Eye (tissue), 1 donor: ENCODE measurements at regions not wholly inside any gene's neighbourhood (a gene's known extent, or its start where the extent isn't known, plus 50 kb on each side); places are given as distances from the start of the nearest gene placed in this dataset.
A peak's percentile ranks its signal among the peaks of the same experiment; 100 is the strongest.
"Not testable (repeated sequence)": the region's sequence is repeated elsewhere in the genome, so short reads cannot be mapped to it uniquely, and the experiment has no call there.

ENCODE experiments used
- DNase-seq: peaks from one replicate; pipeline ENCODE4 v3.0.0-alpha.2; 2015

DNA sequence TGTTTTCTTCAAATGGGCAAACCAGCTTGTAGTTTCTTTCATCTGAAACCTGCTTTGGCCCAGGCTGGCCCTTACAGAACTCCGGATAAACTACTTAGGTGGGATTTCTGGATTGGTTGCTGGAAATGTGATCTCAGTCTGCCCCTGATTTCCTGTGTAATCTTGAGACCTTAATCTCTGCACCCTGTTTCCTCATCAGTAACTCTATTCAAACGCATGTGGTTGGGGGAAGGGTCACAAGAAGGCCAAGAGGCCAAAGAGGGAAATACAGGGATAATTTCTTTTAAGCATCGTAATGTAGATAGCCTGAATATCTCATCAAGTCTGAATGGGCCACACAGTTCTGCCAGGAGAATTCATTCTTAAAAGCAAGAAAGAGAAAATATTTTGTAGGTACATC lies 483.6 kb downstream of the LTN1 start:
- DNase-seq, result no peak

DNA sequence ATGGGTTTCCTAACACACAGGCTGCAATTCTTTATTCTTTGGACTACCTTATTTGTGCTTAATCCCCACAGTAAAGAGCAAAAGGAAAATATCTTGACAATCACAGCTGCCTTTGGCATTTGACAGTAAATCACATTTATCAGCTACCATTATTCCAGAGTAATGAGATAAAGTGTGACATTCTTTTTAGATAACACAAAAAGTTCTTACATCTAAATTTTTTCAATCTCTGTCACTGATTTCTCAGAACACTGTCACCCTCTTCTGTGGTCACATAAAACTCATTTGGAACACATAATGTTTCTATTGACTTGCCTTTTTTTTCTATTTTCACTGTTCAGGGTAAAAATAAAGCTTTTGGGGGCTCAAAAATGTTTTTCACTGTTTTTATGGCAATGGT lies 484.6 kb downstream of the LTN1 start:
- no peak for DNase-seq

DNA sequence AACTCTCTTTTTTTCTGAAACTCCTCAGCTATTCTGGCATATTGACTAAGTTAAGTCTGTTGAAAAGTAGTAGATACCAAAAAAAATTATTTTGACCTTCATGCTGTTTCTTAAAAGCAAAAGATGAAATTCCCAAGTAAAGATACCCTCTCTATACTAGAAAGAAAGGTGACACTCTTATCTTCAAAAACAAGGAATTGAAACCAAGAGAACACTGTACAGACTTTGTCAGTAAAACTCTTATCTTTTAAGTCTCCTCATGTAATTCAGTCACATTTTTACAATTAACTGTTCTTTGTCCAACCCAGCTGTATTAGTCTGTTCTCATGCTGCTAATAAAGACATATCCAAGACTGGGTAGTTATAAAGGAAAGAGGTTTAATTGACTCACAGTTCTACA lies 496.2 kb downstream of the LTN1 start:
- no peak for DNase-seq

DNA sequence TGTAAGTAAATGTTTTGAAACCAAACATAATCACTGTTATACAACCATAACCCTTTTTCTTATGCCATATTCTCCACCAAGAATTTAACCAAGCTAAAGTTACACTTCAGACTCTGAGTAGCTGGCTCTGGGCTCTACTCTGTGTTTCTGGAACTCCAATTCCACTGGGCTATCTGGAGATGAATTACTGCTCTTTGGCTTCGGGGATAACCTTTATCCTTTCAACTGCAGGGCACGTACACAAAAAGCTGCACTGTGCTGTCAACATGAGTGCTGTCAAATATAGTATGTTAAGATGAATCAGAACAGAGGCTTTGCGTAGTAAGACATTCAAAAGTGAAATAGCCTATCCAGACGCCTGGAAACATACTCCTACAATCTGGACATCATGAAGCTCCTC lies 500.6 kb downstream of the LTN1 start:
- no peak for DNase-seq

DNA sequence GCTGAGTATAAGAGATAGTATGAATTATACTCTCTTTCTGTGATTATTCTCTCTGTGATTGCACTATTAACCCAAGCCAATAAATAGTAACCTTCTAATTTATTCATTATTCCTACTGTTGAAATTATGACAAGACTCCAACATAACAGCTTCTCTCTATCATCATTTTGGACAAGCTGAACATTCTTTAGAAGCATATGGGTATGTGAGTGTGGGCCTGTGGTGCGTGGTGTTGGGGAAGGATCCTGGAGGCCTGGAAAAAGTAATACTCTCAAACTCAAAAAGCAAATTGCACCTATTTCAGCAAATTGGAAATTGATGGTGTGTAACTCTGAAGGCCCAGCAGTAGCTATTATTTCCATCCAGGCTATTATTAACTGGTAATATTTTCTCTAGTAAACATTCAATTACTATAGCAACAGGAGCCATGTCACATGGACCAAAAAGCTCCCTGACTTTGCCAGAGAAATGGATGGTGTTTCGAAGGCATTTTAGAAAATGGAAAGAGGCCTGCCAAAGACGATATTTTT lies 502.8 kb downstream of the LTN1 start:
- no peak for DNase-seq

DNA sequence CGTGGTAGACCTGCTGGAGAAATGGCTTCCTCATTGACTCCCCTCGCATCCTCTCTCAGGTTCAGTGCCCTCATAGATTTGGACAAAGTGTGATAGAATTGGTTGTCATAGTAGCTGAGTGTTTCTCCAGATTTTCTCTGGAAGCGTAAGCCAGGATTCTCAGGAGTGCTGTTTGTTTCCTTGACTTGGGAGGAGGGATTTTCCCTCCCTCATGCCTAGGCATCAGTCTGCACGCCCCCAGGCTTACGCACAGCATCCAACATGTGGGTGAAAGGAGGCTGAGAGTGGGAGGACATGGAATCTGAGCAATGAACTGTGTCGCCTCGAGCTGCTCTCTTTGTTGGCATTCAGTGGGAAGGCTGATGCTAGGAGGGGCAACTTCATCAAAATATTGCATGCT lies 503.5 kb downstream of the LTN1 start:
- no peak for DNase-seq

DNA sequence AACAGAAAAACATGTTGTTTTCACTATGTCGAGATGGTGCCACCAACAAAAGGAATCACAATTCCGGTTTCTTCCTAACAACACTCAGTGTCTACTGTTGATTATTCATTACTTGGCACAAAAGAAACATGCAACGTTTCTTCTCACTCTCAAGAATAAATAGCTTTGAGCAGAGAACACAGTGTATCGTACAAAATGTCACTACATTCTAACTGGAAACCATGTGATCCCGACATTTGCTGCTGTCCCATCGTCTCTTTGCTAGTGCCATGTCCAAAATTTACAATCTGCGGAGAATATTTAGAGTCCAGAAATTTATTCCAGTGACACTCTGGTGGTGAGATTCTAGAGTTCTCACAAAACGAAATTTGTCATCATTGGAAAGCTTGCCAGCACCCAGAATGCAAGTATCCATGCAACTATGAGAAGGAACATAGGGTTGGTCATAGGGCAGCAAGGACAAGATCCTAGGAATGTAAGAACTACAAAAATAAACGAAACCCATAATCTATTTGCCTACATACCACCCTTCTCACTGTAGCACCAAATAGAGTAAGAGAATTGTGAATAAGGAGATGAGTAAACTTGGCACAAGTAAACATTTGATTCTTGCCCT lies 505.1 kb downstream of the LTN1 start:
- DNase-seq, result no peak

DNA sequence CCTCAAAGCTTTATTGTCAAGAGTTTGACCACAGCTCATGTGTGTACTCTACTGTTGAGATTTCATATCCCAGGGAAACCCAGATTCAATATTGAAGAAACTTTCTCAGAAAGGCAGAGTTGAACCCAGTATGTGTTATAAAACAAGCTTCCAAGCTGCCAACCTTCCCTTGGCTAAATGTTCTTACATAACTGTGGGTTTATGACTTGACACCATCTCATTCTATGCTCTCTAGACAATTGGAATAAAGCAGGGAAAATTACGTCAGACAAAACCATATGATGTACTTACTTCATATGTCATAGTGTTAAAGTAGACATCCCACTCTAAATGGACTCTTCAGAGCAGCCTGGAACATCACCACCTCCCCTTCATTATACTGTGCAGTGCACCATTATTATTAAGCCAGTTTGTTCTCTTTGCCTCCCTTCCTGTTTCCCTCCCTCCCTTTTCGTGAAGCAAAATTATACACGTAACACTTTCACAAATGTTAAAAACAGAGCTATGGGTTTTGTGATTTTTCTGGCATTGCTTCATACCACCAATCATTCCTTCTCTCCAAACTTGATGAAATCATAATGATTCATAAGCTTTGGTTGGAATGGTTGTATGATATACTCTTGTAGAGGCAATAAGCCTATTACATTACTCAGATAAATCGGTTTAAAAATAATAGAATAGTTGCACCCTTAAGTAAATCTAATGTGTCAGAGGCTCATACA lies 507.2 kb downstream of the LTN1 start:
- no peak for DNase-seq

DNA sequence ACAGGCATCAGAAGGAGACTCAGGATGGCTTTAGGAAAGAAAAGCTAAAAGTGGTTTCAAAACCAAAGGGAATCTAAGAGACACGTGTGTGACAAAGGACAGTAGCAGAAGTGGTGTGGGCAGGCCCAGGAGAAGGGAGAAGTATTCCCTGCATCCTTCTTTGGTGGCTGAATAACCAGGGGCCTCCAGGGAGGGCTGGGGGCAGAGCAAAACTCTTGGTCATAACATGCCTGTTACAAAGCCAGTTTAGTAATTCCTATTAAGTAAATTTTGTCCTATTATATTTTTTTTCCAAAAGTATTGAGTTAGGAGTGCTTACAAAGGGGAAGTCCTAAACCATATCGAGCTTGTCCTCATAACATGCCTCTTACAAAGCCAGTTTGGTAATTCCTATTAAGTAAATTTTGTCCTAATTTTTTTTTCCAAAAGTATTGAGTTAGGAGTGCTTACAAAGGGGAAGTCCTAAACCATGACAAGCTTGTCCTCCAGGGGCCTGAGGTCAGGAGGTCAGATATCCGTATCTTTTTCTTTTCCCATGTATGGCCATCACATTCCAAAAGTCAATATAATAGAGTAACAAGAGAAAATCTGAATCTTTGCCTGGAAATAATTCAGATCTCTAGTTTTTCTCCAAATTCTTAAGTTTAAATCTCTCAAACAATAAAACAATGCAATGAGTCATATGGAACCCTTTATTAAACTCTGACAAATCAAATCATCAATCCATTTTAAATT lies 509.2 kb downstream of the LTN1 start:
- no peak for DNase-seq

DNA sequence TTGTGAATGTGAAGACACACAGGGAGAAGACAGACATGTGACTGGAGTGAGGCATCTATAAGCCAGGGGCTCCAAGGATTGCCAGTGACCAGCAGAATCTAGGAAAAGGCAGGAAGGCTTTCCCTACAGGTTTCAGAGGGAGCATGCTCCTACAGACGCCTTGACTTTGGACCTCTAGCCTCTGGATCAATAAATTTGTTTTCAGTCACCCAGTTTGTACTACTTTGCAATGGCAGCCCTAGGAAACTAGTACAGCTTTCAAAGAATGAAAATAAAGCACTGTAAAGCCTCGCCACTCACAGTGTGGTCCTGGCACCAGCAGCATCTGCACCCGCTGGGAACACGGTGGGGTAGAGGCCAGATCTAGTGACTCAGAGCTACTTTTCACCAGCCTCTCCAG lies 510.0 kb downstream of the LTN1 start:
- DNase-seq, result no peak

DNA sequence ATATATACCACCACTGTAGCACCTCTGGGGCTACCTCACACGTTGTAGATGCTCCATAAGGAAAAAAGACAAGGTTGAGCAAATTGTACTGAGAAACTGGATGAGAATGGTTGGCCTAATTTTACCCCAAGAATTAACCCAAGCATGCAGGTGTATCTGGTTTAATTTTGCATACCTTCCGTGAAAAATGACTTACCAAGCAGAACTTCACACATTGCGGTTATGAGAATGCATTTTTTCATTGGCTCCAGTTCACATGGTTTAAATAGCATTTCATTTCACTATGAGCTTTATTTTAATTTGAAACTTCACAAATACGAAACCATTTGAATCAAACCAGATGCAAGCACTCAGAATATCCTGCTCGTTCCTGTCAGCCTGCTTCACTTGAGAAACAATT lies 512.2 kb downstream of the LTN1 start:
- DNase-seq, result peak; percentile 40

DNA sequence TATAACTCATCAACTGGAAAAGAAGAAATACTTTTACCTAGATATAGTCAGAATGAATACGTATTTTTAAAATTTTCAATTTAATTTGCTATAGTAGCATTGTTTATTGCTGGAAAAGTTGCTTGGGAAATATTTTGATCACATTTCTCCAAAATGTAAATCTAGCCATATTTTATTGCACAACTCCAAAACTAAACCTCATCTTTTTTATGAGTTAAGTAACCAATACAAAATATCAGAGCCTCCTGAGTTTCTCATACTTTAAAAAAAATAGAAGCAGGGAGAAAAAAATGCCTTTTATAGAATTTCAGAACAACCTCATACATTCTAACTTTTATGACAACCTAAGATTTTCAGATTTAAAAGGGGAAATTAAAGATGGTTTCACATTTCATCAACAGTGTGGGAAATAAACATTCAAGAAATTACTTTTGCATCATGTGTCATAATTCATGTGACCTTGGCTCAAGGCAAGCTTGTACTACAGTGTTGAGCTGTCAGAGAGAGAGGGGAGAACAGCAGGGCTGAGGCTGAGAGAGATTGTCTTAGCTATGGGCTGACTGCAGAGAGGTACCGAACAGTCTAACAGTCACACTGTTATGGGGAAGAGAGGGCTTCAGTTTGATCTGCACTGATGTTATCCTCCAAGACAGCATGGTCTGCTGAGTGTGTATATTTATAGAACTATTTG lies 519.0 kb downstream of the LTN1 start:
- no peak for DNase-seq

DNA sequence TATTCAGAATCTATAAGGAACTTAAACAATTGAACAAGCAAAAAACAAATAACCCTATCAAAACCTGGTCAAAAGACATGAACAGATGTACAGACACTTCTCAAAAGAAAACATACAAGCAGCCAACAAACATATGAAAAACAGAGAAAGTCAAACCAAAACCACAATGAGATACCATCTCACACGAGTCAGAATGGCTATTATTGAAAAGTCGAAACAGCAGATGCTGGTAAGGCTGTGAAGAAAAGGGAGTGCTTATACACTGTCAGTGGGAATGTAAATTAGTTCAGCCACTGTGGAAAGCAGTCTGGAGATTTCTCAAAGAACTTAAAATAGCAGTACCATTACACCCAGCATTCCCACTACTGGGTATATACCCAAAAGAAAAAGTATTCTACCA lies 520.1 kb downstream of the LTN1 start:
- not testable (repeated sequence) for DNase-seq

DNA sequence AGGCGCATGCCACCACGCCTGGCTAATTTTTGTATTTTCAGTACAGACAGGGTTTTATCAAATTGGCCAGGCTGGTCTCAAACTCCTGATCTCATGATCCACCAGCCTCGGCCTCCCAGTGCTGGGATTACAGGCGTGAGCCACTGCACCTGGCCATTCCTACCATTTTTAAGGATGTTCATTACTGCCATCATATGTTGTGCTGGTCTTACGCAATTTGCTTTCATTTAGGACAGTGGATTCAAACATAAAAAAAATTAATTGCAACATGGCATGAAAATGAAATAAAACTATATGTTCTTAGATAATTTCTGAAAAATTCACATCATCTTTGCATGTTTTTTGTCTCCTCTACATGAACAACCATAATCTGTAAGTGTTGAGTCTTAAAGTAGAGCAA lies 527.7 kb downstream of the LTN1 start:
- no peak for DNase-seq

DNA sequence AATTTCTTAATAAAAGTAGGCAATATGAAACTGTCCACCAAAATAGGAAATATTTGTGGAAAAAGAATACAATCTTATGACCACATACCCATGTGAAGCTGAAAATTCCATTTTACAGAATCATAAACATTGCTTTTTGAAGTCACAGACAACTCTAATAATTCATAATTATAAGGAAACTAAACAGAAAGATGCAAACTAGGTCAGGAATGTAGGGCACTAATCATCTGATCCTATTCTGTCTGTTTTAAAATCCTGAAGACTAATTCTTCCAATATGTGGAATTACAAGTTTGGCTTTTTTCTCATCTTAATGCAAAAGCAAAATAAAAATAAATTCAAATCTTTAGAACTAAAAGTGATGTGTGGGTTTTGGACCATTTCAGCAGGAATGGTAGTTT lies 528.6 kb downstream of the LTN1 start:
- no peak for DNase-seq

DNA sequence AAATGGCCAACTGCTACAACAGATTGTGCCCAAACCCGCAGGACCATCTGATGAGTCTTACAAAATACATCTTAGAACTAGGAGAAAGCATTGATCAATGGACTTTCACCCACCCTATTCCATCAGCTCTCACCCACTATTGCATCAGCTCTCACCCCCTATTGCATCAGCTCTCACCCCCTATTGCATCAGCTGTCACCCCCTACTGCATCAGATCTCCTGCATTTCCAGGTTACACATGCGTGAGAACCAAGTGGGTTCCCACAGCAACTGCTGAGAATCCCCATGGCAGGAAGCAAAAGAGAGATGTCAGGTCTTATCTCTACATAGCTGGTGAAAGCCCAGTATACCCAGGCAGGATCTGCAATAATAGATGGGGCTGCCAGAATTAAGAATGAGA lies 533.5 kb downstream of the LTN1 start:
- DNase-seq, result no peak

DNA sequence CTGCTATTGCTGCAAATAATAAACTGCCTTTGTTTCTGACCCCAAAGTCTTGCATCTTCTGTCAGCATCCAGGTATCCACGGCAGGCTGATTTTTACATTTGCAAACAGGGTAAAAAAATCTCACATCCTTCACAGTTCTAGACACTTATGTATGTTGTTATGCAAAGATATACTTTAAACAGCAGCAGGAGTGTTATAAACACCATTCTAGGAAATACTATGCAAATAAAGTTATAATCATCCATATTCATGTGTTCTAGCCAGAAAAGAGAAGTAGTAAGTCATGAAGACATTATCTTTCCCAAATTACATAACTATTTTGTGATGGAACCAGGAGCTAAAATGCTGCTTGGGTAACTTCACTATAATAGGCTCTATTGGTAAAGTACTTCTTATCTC lies 534.2 kb downstream of the LTN1 start:
- no peak for DNase-seq

DNA sequence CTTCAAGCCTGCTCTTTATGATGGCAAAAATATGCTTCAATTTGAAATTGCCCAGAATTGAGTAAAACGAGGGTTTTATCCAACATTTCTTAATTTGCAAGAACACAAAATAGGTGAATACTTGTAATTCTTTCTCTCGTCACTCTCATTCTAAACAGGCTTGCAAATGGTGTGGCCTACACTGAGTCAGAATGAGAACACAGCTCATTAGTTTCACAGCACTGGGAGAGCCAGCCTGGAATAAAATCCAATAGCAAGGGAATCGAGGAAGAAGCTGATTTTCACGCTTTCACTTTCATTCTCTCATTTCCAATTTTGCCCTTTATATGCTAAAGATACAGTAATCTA lies 537.5 kb downstream of the LTN1 start:
- DNase-seq, result no peak

DNA sequence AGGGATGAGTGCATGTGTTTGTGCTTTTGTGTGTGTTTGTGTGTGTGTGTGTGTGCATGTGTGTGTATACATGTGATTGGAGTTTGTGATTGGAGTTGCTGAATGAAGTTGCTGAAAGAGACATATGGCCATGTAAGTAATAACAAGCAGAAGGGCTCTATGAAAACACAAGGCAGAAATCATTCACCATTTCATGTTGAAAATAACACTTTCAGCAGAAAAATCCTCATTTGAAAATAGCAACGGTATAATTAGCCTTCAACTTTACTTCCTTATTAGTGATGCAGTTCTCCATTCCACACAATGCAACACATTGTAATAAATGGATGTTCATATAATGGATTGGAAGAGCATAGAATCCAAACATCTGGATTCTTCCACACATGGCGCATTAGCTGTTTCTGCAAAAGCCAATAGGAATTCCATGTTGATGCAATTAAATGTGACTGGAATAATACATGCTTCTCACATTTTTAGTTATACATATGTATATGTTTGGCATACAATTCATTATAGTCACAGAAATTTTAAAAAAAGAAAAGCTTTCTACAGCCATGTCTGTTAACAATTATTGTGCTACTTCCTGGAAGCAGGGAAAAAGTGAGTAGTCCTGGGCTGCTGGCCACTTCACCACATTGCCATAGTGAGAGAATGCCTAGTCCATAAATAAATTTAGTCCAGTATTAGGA lies 538.0 kb downstream of the LTN1 start:
- peak; percentile 34 for DNase-seq

DNA sequence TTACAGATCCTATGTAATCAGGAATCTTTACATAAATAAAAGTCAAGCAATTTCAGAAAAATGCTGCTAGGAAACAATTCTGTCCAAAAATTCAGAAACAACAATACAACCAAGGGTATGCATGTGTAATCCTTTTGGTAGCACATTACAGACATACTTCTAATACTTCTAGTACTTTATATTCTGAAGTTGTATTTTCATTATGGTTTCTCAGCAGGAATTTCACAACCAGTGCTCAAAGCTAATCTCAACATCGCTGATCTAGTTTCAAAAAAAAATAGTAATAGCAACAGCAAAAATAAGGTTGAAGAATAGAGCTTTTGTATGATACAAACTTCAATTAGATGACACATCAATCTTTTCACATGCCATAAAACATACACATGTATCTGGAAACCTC lies 545.2 kb downstream of the LTN1 start:
- no peak for DNase-seq

DNA sequence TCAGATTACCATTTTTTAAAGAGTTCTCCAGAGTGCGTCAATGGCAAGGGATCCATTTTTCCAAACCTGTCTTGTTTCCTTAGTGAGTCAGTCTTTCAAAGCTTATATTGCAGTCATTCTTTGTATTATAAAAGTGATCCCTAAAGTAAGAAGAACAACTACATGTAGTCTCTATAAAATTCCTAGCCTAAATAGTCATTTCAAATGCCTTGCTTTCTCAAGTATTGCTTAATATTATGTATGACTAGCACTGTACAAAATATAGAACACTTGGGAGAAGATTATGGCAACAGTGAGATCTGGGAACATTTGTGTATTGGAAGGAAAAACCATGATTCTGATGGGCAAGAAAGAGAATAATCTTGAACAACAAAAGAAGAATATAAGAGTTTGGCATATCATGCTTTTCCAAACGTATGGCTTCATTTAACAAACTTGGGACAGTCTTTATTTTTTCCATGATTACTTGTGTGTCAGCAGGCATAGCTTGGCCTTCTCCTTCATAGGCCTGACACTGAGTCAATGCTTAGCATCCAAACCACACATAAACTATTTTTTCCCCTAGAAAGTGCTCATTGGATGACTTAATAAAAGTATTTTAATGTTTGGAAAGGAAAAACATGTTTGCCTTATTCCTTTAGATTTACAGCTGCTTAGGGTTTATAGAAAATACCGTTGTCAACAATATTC lies 547.4 kb downstream of the LTN1 start:
- DNase-seq, result no peak

DNA sequence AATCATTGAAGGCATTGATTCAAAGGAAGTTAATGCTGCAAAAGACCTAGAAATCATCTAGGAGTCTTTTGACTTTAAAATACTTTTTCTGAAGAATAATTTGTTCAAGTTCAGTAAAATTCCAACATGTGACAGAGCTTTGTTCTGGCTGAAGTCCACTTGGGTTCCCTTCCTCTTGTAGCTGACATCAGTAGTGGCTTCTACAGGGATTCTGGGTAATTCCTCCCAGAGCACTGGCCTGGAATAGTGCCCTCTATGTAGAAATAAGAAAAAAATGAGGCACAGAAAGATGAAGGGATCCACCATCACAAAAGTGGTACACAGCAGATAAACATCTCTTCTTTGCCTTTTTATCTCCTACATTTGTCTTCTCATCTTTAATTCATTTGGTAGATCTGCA lies 548.1 kb downstream of the LTN1 start:
- no peak for DNase-seq
